Trophoblast cell (in vitro differentiated cells and primary cell): ENCODE measurements at regions not wholly inside any gene's neighbourhood (a gene's known extent, or its start where the extent isn't known, plus 50 kb on each side); places are given as distances from the start of the nearest gene placed in this dataset.

Experiments
- DNase-seq, 2 donors: peaks; one replicate each; pipeline ENCODE4 v3.0.0-alpha.2; 2016
- H2AFZ ChIP-seq: 2 replicates; pipeline ENCODE4 v1.6.1; 2013; ENCODE audit warnings: low read length, moderate library complexity, mild to moderate bottlenecking; ENCODE audit not compliant: insufficient read depth, poor library complexity
- H2AK5ac ChIP-seq: 2 replicates; pipeline ENCODE4 v1.6.1; 2013; ENCODE audit warnings: mild to moderate bottlenecking, low read length
- H2BK120ac ChIP-seq: 2 replicates; pipeline ENCODE4 v1.6.1; 2013; ENCODE audit warnings: low read length, mild to moderate bottlenecking, moderate library complexity; ENCODE audit not compliant: insufficient read depth, poor library complexity
- H2BK12ac ChIP-seq: 2 replicates; pipeline ENCODE4 v1.6.1; 2013; ENCODE audit warnings: mild to moderate bottlenecking, low read length, moderate library complexity
- H2BK5ac ChIP-seq: 2 replicates; pipeline ENCODE4 v1.6.1; 2013; ENCODE audit warnings: low read length, low read depth, moderate library complexity, mild to moderate bottlenecking; ENCODE audit not compliant: poor library complexity
- H3K14ac ChIP-seq: 2 replicates; pipeline ENCODE4 v1.6.1; 2013; ENCODE audit warnings: mild to moderate bottlenecking, low read length
- H3K18ac ChIP-seq: 2 replicates; pipeline ENCODE4 v1.6.1; 2013; ENCODE audit warnings: mild to moderate bottlenecking, low read length
- H3K23ac ChIP-seq: 2 replicates; pipeline ENCODE4 v1.6.1; 2013; ENCODE audit warnings: low read length
- H3K27ac ChIP-seq: 2 replicates; pipeline ENCODE4 v1.5.1; 2013; ENCODE audit warnings: low read depth, mild to moderate bottlenecking, inconsistent platforms, low read length, moderate library complexity
- H3K27me3 ChIP-seq: 2 replicates; pipeline ENCODE4 v1.6.1; 2013; ENCODE audit warnings: inconsistent platforms, mild to moderate bottlenecking, low read length, moderate library complexity; ENCODE audit not compliant: insufficient read depth
- H3K36me3 ChIP-seq, 2 experiments: 1 replicate in 1 of 2; 2 replicates in 1 of 2; pipeline ENCODE4 v1.6.1; 2013; ENCODE audit warnings: low read length in 2 of 2, mild to moderate bottlenecking in 2 of 2, moderate library complexity in 1 of 2; ENCODE audit not compliant: insufficient read depth in 2 of 2, control insufficient read depth in 1 of 2
- H3K4ac ChIP-seq: 2 replicates; pipeline ENCODE4 v1.6.1; 2013; ENCODE audit warnings: low read depth, mild to moderate bottlenecking, low read length, moderate library complexity
- H3K4me1 ChIP-seq, 2 experiments: 1 replicate in 1 of 2; 2 replicates in 1 of 2; pipeline ENCODE4 v1.6.1; 2013; ENCODE audit warnings: low read length in 2 of 2, mild to moderate bottlenecking in 2 of 2, moderate library complexity in 1 of 2; ENCODE audit not compliant: insufficient read depth in 2 of 2, control insufficient read depth in 1 of 2
- H3K4me2 ChIP-seq: 2 replicates; pipeline ENCODE4 v1.6.1; 2013; ENCODE audit warnings: inconsistent platforms, mild to moderate bottlenecking, low read length, moderate library complexity
- H3K4me3 ChIP-seq: 2 replicates; pipeline ENCODE4 v1.5.1; 2013; ENCODE audit warnings: mild to moderate bottlenecking, low read depth, low read length, inconsistent platforms
- H3K79me1 ChIP-seq: one replicate; pipeline ENCODE4 v1.6.1; 2013; ENCODE audit warnings: low read length
- H3K79me2 ChIP-seq: 2 replicates; pipeline ENCODE4 v1.6.1; 2013; ENCODE audit warnings: low read length, mild to moderate bottlenecking; ENCODE audit not compliant: control insufficient read depth, insufficient read depth, poor library complexity
- H3K9ac ChIP-seq: 2 replicates; pipeline ENCODE4 v1.6.1; 2013; ENCODE audit warnings: mild to moderate bottlenecking, low read length
- H3K9me3 ChIP-seq: 2 replicates; pipeline ENCODE4 v1.6.1; 2013; ENCODE audit warnings: low read depth, mild to moderate bottlenecking, control low read depth, inconsistent platforms, low read length; ENCODE audit not compliant: insufficient read depth
- H4K12ac ChIP-seq: 2 replicates; pipeline ENCODE4 v1.6.1; 2013; ENCODE audit warnings: low read depth, mild to moderate bottlenecking, low read length, moderate library complexity
- H4K8ac ChIP-seq: 2 replicates; pipeline ENCODE4 v1.6.1; 2013; ENCODE audit warnings: low read depth, mild to moderate bottlenecking, low read length, moderate library complexity
- H4K91ac ChIP-seq: one replicate; pipeline ENCODE4 v1.6.1; 2013; ENCODE audit warnings: low read depth, mild to moderate bottlenecking, low read length, moderate library complexity
- WGBS: extraction: QIAGEN DNeasy Blood & Tissue Kit; methylation state at CpG from one replicate; pipeline ENCODE4 v1.1.7; 2013; ENCODE audit warnings: missing lambda C conversion rate; ENCODE audit not compliant: insufficient read length, insufficient coverage; ENCODE audit errors: extremely low coverage; 5-methylcytosine and 5-hydroxymethylcytosine counted together

- Histone ChIP-seq H3K9me3 (no peaks in the 10 kb centered on the region), H3K79me1 (no peaks in the 10 kb centered on the region), H3K4ac (no peak overlapping the region), H3K18ac (no peak overlapping the region), H3K27me3 (no peaks in the 10 kb centered on the region), H2BK5ac (no peak overlapping the region), H3K27ac (no peak overlapping the region), H3K4me2 (no peak overlapping the region), H2BK120ac (no peak overlapping the region), H2AK5ac (no peak overlapping the region), H2AFZ (no peak overlapping the region), H3K4me3 (no peak overlapping the region), H2BK12ac (no peak overlapping the region), H3K14ac (no peak overlapping the region), H3K4me1 (no peaks in the 10 kb centered on the region), H3K79me2 (no peaks in the 10 kb centered on the region), H4K8ac (no peak overlapping the region), H3K36me3 (no peaks in the 10 kb centered on the region), H4K91ac (no peak overlapping the region), H3K23ac (no peak overlapping the region), H3K9ac (no peak overlapping the region), H4K12ac (no peak overlapping the region)
- WGBS = no CpG with 5 or more reads among the region's 4 CpGs
- no peak for DNase-seq
Observed at GRCh38 chr9:90979639-90980038, 178.0 kb downstream of the SYK start.

- no peaks in the 10 kb centered on the region for H3K79me1 ChIP-seq
- WGBS = no CpG with 5 or more reads among the region's 3 CpGs
- no peak overlapping the region for H4K91ac ChIP-seq
Observed at GRCh38 chr9:90981726-90982125, 180.1 kb downstream of the SYK start.

DNA sequence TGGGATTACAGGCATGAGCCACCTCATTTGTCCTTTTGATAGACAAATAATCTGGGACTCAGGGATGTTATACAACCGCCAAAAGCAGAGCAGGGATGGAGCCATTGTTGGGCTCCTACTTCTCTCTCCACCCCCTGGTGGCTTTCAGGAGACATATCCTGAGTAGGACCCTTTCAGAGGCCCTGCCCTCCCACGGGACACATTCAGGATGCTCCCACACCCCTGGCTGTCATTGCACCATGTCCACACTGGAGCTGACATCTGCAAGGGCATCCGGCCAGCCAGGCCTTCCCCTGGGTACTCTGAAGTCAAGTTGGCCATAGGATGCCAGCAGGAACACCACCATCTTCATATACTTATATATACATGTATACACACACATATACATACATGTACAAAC is 181.8 kb downstream of the SYK start:
- H3K4ac ChIP-seq = no peak overlapping the region
- no peak overlapping the region for H4K8ac ChIP-seq
- WGBS = no CpG with 5 or more reads among the region's 3 CpGs
- no peak overlapping the region for H2BK5ac ChIP-seq
- H3K4me2 ChIP-seq = no peak overlapping the region
- no peaks in the 10 kb centered on the region for H3K27me3 ChIP-seq
- no peak overlapping the region for H3K9ac ChIP-seq
- no peaks in the 10 kb centered on the region for H3K79me1 ChIP-seq
- peaks cover 0 to 7% of the 10 kb centered on the region in 2 experiments for H3K4me1 ChIP-seq
- H3K18ac ChIP-seq = no peak overlapping the region
- no peak overlapping the region for H2BK120ac ChIP-seq
- DNase-seq = no peak
- no peak overlapping the region for H2AK5ac ChIP-seq
- no peak overlapping the region for H4K91ac ChIP-seq
- no peak overlapping the region for H3K27ac ChIP-seq
- no peak overlapping the region for H2BK12ac ChIP-seq
- no peak overlapping the region for H3K14ac ChIP-seq
- H3K23ac ChIP-seq = no peak overlapping the region
- no peak overlapping the region for H3K4me3 ChIP-seq
- H4K12ac ChIP-seq = no peak overlapping the region
- no peak overlapping the region for H2AFZ ChIP-seq
- H3K79me2 ChIP-seq = no peaks in the 10 kb centered on the region
- no peaks in the 10 kb centered on the region for H3K9me3 ChIP-seq
- H3K36me3 ChIP-seq = no peaks in the 10 kb centered on the region

More at GRCh38 chr9:90981726-90982125, 180.1 kb downstream of the SYK start:
- no peak overlapping the region for H4K12ac ChIP-seq
- no peaks in the 10 kb centered on the region for H3K36me3 ChIP-seq
- H3K9me3 ChIP-seq = no peaks in the 10 kb centered on the region
- DNase-seq = no peak
- no peak overlapping the region for H3K4ac ChIP-seq
- H2BK12ac ChIP-seq = no peak overlapping the region
- no peak overlapping the region for H4K8ac ChIP-seq
- H3K79me2 ChIP-seq = no peaks in the 10 kb centered on the region
- no peak overlapping the region for H2BK5ac ChIP-seq
- no peak overlapping the region for H2AK5ac ChIP-seq
- peaks cover 0 to 4% of the 10 kb centered on the region in 2 experiments for H3K4me1 ChIP-seq
- H3K4me2 ChIP-seq = no peak overlapping the region
- H2BK120ac ChIP-seq = no peak overlapping the region
- no peak overlapping the region for H3K27ac ChIP-seq
- no peak overlapping the region for H3K4me3 ChIP-seq
- H3K23ac ChIP-seq = no peak overlapping the region
- H3K14ac ChIP-seq = no peak overlapping the region
- H2AFZ ChIP-seq = no peak overlapping the region
- no peak overlapping the region for H3K9ac ChIP-seq
- no peaks in the 10 kb centered on the region for H3K27me3 ChIP-seq
- no peak overlapping the region for H3K18ac ChIP-seq

DNA sequence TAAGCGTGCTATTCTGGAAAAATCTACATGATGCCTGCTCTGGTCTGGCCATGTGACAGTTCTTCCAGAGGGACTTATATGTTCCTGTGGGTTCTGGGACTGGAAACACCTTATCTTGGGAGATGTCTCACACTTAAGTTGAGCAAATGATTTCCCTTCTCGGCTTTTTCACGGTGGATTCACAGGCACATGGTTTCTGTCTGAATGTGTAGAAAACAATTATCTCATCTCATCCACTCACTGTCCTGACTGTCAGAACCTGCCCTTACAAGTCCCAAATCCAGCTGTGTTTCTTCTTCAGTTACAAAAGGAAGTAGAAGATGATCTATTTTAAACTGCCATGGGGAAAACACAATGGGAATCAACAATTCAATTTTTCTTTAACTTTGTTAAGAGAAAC is 184.0 kb downstream of the SYK start:
- no peaks in the 10 kb centered on the region for H3K79me1 ChIP-seq
- no peak overlapping the region for H4K12ac ChIP-seq
- H3K9me3 ChIP-seq = no peaks in the 10 kb centered on the region
- no peak overlapping the region for H2BK5ac ChIP-seq
- H3K4ac ChIP-seq = no peak overlapping the region
- H3K4me2 ChIP-seq = no peak overlapping the region
- H4K8ac ChIP-seq = no peak overlapping the region
- H3K79me2 ChIP-seq = no peaks in the 10 kb centered on the region
- no peak for DNase-seq
- no peak overlapping the region for H3K14ac ChIP-seq
- H2BK12ac ChIP-seq = no peak overlapping the region
- WGBS = no CpG with 5 or more reads among the region's 3 CpGs
- H3K27me3 ChIP-seq = no peaks in the 10 kb centered on the region
- H3K23ac ChIP-seq = no peak overlapping the region
- H3K27ac ChIP-seq = no peak overlapping the region
- H2BK120ac ChIP-seq = no peak overlapping the region
- no peak overlapping the region for H4K91ac ChIP-seq
- no peak overlapping the region for H3K9ac ChIP-seq
- no peak overlapping the region for H3K18ac ChIP-seq
- H3K36me3 ChIP-seq = no peaks in the 10 kb centered on the region
- H2AK5ac ChIP-seq = no peak overlapping the region
- no peak overlapping the region for H3K4me3 ChIP-seq
- no peak overlapping the region for H2AFZ ChIP-seq
- H3K4me1 ChIP-seq = peaks cover 0 to 7% of the 10 kb centered on the region in 2 experiments
